ENCODE measurements at regions not wholly inside any gene's neighbourhood (a gene's known extent, or its start where the extent isn't known, plus 50 kb on each side); places are given as distances from the start of the nearest gene placed in this dataset.

- H3K4me3 ChIP-seq (ENCODE audit: insufficient read depth, low read length, poor library complexity, severe bottlenecking), result no peak overlapping the region
- no peak overlapping the region for H3K9ac ChIP-seq (ENCODE audit: low read length)
- H3K79me2 ChIP-seq (ENCODE audit: insufficient read depth, low read length), result no peaks in the 10 kb centered on the region
- no peaks in the 10 kb centered on the region for H3K36me3 ChIP-seq (ENCODE audit: low read length)
- no peaks in the 10 kb centered on the region for H4K20me1 ChIP-seq (ENCODE audit: low read depth, low read length)
- no peak overlapping the region for H3K4me2 ChIP-seq (ENCODE audit: low read depth, low read length, poor library complexity, severe bottlenecking)
- H3K9me3 ChIP-seq (ENCODE audit: insufficient read depth, low read length), result no peaks in the 10 kb centered on the region
- H3K27ac ChIP-seq (ENCODE audit: low read depth, low read length), result no peak overlapping the region
- H2AFZ ChIP-seq (ENCODE audit: low read depth, low read length, severe bottlenecking), result no peak overlapping the region
- H3K9me2 ChIP-seq (replicated peaks; ENCODE audit: insufficient read depth, low read length), result no peaks in the 10 kb centered on the region
- H3K27me3 ChIP-seq (ENCODE audit: low read length), result no peaks in the 10 kb centered on the region
- TF ChIP-seq CTCF (IDR thresholded peaks at IDR 0.05; ENCODE audit: insufficient read depth, low read length, poor library complexity, severe bottlenecking) (no peak), EZH2phosphoT487 (conservative IDR thresholded peaks at IDR 0.05; ENCODE audit: low read length) (no peak)
- H3F3A ChIP-seq (ENCODE audit: insufficient read depth), result no peaks in the 10 kb centered on the region
Observed at GRCh38 chr17:71824671-71825070, 296.1 kb upstream of the SOX9 start.

- Histone ChIP-seq H3F3A (ENCODE audit: insufficient read depth) (no peaks in the 10 kb centered on the region), H3K9me2 (replicated peaks; ENCODE audit: insufficient read depth, low read length) (no peaks in the 10 kb centered on the region), H3K9ac (ENCODE audit: low read length) (no peak overlapping the region), H4K20me1 (ENCODE audit: low read depth, low read length) (no peaks in the 10 kb centered on the region), H3K36me3 (ENCODE audit: low read length) (no peaks in the 10 kb centered on the region), H3K27me3 (ENCODE audit: low read length) (no peaks in the 10 kb centered on the region), H2AFZ (ENCODE audit: low read depth, low read length, severe bottlenecking) (no peak overlapping the region), H3K9me3 (ENCODE audit: insufficient read depth, low read length) (no peaks in the 10 kb centered on the region), H3K4me3 (ENCODE audit: insufficient read depth, low read length, poor library complexity, severe bottlenecking) (no peak overlapping the region), H3K79me2 (ENCODE audit: insufficient read depth, low read length) (no peaks in the 10 kb centered on the region), H3K4me2 (ENCODE audit: low read depth, low read length, poor library complexity, severe bottlenecking) (no peak overlapping the region), H3K27ac (ENCODE audit: low read depth, low read length) (no peak overlapping the region)
- TF ChIP-seq EZH2phosphoT487 (conservative IDR thresholded peaks at IDR 0.05; ENCODE audit: low read length) (no peak), CTCF (IDR thresholded peaks at IDR 0.05; ENCODE audit: insufficient read depth, low read length, poor library complexity, severe bottlenecking) (no peak)
Observed at GRCh38 chr17:71825687-71826086, 295.1 kb upstream of the SOX9 start.

- Histone ChIP-seq H3K36me3 (ENCODE audit: low read length) (no peaks in the 10 kb centered on the region), H3K9me3 (ENCODE audit: insufficient read depth, low read length) (no peaks in the 10 kb centered on the region), H3K9me2 (replicated peaks; ENCODE audit: insufficient read depth, low read length) (no peaks in the 10 kb centered on the region), H3K4me2 (ENCODE audit: low read depth, low read length, poor library complexity, severe bottlenecking) (no peak overlapping the region), H3K79me2 (ENCODE audit: insufficient read depth, low read length) (no peaks in the 10 kb centered on the region), H4K20me1 (ENCODE audit: low read depth, low read length) (no peaks in the 10 kb centered on the region), H3K4me3 (ENCODE audit: insufficient read depth, low read length, poor library complexity, severe bottlenecking) (no peak overlapping the region), H3K27ac (ENCODE audit: low read depth, low read length) (no peak overlapping the region), H3K27me3 (ENCODE audit: low read length) (no peaks in the 10 kb centered on the region), H2AFZ (ENCODE audit: low read depth, low read length, severe bottlenecking) (no peak overlapping the region), H3F3A (ENCODE audit: insufficient read depth) (no peaks in the 10 kb centered on the region), H3K9ac (ENCODE audit: low read length) (no peak overlapping the region)
- TF ChIP-seq CTCF (IDR thresholded peaks at IDR 0.05; ENCODE audit: insufficient read depth, low read length, poor library complexity, severe bottlenecking), result no peak
- no peak for TF ChIP-seq EZH2phosphoT487 (conservative IDR thresholded peaks at IDR 0.05; ENCODE audit: low read length)
Observed at GRCh38 chr17:71828182-71828596, 292.6 kb upstream of the SOX9 start.
